GM18861 (cell line): ENCODE measurements at regions not wholly inside any gene's neighbourhood (a gene's known extent, or its start where the extent isn't known, plus 50 kb on each side); places are given as distances from the start of the nearest gene placed in this dataset.
"Not testable (repeated sequence)": the region's sequence is repeated elsewhere in the genome, so short reads cannot be mapped to it uniquely, and the experiment has no call there.

Experiments used
- ATAC-seq: cut with Tn5 transposase; IDR thresholded peaks from one replicate; pipeline ENCODE4 v1.9.1; 2021; ENCODE audit not compliant: unreplicated experiment

GRCh38 chr9:90107726-90108655, 503.2 kb downstream of the GADD45G start:
- no peak for ATAC-seq

DNA sequence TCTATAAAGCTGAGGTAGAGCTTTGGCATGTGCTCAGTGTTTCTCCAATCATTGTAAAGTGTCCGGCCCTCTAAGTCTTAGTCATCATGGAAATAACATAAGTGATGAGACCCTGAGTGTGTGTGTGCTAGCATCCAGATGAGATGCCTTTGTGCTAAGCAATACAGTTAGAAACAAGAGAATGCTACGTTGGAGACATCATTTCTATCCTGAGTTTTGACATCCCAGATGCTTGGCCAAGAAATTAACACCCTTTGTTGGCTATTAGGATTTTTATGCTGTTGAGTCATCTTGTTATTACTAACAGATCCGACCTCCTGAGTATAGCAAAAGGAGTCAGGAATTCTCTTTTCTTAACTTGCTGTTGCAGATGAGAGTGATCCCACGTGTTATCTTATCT, 508.0 kb downstream of the GADD45G start:
- no peak for ATAC-seq

DNA sequence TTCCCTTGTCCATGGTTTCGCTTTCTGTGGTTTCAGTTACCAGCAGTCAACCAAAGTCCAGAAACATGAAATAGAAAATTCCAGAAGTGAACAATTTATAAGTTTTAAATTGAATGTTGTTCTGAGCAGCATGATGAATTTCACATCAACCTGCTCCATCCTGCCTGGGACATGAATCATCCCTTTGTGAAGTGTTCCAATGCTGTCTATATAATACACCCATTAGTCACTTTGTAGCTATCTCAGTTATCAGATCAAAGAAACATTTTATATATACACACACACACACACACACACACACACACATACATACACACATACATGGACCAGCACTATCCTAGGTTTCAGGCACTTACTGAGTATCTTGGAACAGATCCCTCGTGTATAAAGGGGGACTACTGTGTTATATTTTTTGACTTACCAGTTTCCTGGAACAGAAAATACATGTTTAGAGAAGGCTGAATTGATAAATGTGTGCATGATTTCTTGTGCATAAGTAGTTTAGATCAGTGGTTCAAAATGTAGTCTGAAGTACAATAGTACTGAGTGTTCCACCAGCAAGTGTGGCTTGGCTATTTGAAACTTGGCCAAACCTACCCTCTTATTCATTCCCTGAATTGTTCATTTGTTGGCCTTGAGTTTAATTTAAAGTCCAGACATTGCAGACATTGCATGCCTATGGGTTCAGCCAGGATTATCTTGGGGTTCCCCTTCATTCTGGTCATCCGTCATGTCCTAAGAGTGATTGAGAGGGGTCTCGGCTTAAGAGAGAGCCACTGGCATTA, 510.0 kb downstream of the GADD45G start:
- ATAC-seq, result no peak

GRCh38 chr9:90121762-90122161, 517.0 kb downstream of the GADD45G start:
- ATAC-seq, result no peak

GRCh38 chr9:90124961-90125360, 517.7 kb downstream of the DIRAS2 start:
- no peak for ATAC-seq

- no peak for ATAC-seq
Measured at GRCh38 chr9:90127923-90128322, 514.7 kb downstream of the DIRAS2 start.

DNA sequence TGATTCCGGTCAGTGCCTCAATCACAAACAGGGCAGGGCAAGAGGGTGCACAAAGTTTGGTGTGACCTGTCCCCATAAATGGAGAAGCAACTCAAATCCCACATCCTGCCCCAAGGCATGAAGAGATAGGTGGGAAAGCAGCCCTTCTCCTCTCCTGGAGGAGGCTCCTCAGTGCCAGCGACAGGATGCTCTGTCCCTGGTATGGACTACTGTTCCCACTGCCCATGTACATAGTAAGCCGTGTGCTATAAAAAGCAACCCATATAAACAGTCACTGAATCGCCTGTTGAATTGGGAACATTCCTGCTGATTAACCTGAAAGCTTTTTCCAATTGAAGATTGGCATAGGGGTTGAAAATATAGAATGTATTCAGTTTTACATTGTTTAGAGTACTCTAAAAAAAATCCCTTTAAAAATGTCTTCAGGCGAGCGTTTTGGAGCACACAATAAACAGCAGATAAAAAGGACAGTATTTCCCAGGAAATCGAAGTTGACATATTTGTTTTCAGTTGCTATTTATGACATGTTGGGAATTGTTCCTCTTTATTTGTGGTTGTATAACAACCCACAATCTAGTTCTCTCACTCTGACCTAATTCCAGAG, 513.9 kb downstream of the DIRAS2 start:
- no peak for ATAC-seq

GRCh38 chr9:90129446-90129845, 513.2 kb downstream of the DIRAS2 start:
- no peak for ATAC-seq

DNA sequence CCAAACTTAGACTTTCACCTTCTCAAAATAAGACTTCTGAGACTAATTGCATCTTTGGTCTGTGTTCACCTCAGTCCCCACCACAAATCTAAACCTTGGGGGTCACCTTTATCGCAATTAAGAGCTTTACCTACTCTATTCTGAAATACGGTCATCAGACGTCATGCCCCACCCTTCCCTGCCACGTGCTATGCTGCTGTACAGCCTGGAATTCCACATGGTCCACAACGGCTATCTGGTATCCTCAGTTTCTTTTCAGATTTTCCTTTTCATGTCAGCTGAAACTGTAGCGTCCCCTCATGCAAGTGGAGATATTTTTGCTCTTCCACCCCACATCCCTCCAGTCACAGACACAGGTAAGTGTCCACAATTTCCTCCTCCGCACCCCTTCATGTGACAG, 511.1 kb downstream of the DIRAS2 start:
- no peak for ATAC-seq

DNA sequence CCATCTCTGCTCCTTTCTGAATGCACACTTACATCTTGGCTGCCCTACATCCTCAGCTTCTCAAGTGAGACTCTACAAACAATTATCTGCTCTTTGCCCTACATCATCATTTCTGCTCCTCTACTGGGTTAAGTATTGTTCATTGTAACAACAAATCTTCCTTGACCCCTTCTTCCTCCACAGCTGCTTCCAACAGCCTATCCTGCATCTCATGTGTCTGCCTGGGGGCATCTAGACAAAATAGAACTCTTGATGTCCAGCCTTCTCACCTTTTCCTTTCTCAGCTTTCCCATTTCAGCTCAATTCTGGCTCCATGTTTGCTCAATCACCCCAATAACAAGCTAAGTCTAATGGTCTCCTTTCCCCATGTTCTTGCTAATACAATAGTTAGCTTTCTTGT, 509.8 kb downstream of the DIRAS2 start:
- no peak for ATAC-seq

GRCh38 chr9:90137801-90138200, 504.8 kb downstream of the DIRAS2 start:
- no peak for ATAC-seq

GRCh38 chr9:90140131-90140818, 502.3 kb downstream of the DIRAS2 start:
- no peak for ATAC-seq

GRCh38 chr9:90141723-90142122, 500.9 kb downstream of the DIRAS2 start:
- no peak for ATAC-seq

DNA sequence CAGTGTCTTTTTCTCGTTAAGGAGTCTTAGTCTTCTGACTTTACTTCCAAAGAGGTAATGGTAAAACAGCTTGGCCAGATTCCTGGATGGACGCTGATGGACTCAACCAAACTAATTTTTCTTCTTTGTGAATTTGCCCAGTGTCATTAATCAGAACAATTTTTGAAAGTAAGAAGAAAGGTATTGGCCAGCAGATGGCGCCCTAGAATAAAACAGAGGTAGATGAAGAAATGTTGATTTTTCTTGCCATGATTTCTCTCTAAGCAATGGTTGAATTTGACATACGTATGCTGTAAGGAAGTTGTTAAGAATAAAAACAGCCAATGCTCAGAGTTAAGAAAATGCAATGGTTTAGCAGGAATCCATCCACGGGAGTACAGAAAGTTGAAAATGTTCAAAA, 500.0 kb downstream of the DIRAS2 start:
- no peak for ATAC-seq

GRCh38 chr9:90147426-90147825, 495.2 kb downstream of the DIRAS2 start:
- ATAC-seq, result no peak

DNA sequence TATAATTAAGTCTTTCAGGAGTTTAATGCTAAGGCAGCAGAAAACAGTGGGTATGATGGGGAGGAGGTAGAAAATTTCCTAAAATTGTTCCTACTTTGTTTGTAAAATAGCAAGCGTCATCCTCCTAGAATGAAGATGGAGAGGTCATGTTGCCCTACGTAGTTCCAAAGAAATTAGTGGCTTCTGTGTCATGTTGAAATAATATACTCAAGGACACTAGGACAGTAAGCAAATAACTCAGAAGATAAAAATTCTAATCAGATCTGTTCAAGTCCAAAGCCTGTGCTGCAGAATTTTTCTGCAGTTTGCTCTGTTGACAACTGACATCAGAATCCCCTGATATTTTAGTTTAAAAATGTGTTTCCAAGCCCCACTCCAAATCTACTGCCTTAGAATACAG, 486.3 kb downstream of the DIRAS2 start:
- no peak for ATAC-seq

DNA sequence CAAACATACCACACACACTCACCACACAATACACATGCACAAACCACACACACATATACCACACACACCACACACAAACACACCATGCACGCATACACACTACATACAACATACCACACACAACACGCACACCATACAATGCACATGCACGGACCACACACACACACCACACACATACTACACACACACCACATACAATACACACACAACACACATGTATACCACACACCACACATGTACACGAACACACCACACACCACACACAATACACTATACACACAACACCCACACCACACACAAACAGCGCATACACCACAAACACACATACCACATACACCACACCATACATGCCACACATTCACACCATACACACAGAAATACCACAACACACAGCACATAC, 480.3 kb downstream of the DIRAS2 start:
- ATAC-seq, result no peak

DNA sequence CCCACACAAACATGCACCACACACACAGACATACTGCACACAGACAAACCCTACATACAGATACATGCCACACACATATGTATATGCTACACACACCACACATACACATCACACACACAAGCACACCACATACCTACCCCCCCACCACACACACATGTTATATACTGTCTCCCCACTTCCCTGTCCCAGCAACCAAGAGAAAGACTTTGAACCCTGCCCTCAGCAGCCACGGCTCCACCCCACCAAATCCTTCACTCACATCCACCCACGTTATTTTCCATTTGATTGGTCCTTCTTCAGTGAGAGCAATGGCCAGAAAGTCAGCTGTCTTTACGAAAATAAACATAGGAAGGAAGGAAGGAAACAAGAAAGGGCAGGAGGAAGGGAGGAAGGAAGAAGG, 479.8 kb downstream of the DIRAS2 start:
- no peak for ATAC-seq

DNA sequence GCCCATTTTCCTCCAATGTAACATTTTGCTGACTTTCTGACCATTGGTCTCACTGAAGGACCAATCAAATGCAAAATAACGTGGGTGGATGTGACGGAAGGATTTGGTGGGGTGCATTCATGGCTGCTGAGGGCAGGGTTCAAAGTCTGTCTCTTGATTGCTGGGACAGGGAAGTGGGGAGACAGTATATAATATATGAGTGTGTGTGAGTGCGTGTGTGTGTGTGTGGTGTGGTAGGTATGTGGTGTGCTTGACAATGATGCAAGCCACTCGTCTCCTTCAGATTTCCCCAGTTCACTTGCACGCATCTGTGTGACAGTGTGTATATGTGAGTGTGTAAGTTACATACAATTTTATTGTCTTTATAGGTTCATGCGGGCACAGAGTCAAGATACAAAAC, 477.3 kb downstream of the DIRAS2 start:
- no peak for ATAC-seq

DNA sequence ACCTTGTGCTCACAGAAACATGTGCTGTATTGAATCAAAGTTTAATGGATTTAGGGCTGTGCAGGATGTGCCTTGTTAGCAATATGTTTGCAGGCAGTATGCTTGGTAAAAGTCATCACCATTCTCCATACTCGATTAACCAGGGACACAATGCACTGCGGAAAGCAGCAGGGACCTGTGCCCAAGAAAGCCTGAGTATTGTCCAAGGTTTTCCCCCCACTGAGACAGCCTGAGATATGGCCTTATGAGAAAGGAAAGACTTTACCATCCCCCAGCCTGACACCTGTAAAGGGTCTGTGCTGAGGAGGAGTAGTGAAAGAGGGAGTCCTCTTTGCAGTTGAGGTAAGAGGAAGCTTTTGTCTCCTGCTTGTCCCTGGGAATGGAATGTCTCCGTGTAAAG, 476.2 kb downstream of the DIRAS2 start:
- not testable (repeated sequence) for ATAC-seq

DNA sequence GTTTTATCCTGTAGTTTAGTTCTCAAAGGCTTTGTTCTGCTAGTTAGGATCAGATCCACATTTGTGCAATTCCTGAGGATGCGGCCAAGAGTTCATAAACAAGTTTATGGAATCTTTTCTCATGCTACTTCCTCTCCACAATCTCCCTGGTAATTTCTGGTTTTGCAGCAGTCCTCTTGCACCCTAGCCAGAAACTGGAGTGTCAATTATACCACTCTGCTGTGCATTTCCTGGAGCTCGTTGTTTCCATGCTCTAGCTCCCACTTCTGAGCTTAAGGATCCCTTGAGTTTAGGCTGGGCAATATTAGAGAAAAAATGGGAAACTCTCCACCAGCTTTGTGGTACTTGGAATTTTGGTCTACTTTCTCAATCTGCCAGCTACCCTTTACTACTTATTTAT, 474.7 kb downstream of the DIRAS2 start:
- no peak for ATAC-seq
